Myocyte (in vitro differentiated cells): ENCODE measurements at regions not wholly inside any gene's neighbourhood (a gene's known extent, or its start where the extent isn't known, plus 50 kb on each side); places are given as distances from the start of the nearest gene placed in this dataset.

Source experiments
- DNase-seq: peaks from one replicate; pipeline ENCODE4 v3.0.0-alpha.2; 2012; ENCODE audit warnings: low read depth

DNA sequence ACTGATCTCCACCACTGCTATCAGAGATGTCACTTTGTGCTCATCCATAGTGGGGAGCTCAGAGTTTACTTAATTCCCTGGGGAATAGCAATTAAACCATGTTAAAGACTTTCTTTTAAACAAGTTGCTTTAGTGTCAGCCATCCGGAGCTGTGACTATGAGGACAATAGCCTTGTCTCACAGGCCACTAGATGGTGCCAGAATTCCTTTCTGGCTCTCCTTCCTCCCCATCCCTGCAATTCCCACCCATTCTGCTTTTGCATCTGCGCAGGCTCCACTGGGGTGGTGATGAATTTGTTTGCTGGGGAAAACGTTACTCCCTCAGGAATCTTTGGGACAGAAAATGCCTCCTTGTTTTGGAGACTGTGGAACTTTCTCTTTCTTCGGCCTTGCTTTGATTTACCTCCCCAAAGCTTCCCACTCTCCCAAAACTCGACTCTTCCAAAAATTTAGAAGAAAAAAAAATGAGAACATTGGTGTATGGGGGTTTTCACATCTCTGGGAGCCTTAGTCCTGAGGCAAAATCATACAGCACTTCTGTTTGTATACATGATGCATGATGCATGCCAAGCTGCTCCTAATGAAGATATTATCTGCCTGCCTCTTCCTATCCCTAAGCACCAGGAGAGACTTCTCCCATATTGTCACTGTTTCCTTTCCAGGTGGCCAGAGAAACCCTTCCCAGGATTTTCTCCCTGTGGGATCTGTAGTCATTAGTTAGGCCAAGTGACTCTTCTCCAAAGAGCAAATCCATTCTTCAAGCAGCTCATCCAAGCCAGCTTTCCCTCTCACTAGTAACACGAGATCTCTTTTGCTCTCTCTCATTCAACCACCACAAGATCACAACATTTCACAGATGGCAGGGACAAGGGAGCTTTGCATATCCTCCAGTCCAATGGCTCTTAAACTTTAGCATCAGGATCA, 466.1 kb downstream of the TLR4 start:
- peak; percentile 68 for DNase-seq

GRCh38 chr9:118177241-118177640, 473.0 kb downstream of the TLR4 start:
- DNase-seq, result no peak

GRCh38 chr9:118183576-118183975, 479.4 kb downstream of the TLR4 start:
- DNase-seq, result peak; percentile 3

GRCh38 chr9:118187408-118187807, 483.2 kb downstream of the TLR4 start:
- no peak for DNase-seq

DNA sequence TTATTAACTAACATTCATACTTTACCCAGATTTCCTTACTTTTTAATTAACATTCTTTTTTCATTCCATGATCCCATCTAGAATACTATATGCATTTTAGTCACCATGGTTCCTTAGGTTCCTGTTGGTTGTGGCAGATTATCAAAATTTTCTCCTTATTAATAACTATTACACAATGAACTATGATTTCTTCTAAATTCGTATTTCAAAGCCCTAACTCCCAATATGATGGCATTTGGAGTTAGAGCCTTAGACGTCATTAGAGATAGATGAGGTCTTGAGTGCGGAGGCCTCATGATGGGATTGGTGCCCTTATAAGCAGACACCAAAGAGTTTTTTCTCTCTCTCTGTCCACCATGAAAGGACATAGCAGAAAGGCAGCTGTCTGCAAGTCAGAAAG, 485.4 kb downstream of the TLR4 start:
- DNase-seq, result no peak

- no peak for DNase-seq
Measured at GRCh38 chr9:118192807-118193206, 488.6 kb downstream of the TLR4 start.

DNA sequence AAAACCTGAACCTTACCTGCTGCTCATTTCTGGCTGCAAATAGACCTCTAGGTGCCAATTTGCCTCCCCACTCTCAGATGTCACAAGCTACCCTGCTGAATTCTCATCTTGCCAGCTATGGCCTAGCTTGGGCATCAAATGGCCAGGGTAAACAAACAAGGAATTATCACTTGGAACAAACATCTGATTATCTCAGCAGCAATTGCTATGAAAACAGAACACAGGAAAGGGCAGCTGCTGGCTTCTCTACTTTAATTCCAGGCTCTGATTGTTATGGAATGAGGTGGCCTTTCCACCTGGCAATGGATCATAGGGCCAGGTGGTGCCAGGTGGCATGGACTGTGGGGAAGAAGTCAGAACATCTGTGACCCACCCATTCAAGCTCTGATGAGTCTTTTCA, 505.1 kb downstream of the TLR4 start:
- no peak for DNase-seq

DNA sequence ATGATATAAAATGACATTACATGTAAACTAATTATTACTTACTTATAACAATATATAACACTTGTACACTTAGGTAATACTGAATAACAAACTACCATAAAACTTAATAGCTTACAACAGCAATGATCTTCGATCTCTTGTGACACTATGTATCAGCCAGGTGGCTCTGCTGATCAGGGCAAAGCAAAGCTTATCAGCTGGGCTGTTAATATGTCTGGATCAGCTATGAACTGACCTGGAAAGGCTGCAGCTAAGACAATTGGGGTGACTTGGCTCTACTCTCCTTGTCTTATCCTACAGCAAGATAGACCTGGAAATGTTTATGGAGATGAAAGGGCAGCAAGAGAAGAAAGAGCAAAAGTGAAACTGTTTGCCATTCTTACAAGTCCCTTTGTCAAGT, 511.3 kb downstream of the TLR4 start:
- DNase-seq, result no peak

GRCh38 chr9:118222375-118222774, 518.2 kb downstream of the TLR4 start:
- peak; percentile 66 for DNase-seq

DNA sequence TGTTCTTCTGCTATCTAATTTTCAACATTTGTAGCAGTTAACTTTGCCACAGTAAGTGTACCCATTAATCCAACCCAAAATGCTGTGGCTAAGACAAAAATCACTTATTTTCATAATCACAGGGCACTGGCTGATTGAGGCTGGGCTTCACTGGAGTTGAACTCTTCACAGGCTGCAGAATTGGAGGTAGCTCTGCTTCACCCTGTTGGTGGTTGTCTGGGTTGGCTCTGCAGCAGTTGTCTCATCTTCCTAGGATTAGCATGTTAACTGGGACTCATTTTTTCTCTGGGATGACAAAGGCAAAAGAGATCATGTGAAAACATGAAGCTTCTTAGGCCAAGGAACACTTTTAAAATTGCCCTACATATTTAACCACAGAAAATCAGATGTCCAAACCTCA, 518.9 kb downstream of the TLR4 start:
- DNase-seq, result no peak

- peak; percentile 68 for DNase-seq
Measured at GRCh38 chr9:118230329-118230728, 526.1 kb downstream of the TLR4 start.

DNA sequence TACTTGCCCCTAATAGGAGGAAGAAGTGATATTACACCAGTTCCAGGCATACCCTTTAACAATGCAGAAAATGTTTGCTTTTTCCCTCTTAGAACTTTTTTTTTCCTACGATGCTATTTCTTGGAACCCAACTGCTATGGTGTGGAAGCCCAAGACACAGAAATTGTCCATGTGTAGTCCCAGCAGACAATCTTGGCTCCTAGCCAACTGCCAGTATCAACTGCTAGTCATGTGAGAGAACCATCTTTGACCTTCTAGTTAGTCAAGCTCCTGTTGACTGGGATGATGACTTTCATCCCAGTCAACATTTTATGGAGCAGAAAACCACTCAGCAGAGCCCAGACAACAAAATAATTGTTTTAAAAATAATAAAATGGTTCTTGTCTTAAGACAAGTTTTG, 532.4 kb downstream of the TLR4 start:
- DNase-seq, result no peak

GRCh38 chr9:118238139-118238538, 533.9 kb downstream of the TLR4 start:
- DNase-seq, result no peak

DNA sequence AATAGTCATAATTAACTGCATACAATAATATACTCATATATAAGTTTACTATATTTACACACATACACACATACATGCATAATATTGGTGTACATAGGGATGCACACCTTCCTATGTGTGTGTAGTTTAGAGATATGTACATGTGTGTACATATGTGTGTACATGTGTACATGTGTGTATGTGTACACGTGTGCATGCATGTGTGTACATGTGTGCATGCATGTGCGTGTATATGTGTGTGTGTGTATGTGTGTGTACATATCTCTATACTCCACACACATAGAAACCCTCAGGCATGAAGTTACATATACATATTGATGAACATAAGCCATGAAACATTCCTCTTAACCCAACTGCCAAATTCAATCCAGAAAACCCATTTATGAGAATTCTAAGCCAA, 547.8 kb downstream of the TLR4 start:
- DNase-seq, result no peak

GRCh38 chr9:118262191-118262590, 558.0 kb downstream of the TLR4 start:
- DNase-seq, result no peak

DNA sequence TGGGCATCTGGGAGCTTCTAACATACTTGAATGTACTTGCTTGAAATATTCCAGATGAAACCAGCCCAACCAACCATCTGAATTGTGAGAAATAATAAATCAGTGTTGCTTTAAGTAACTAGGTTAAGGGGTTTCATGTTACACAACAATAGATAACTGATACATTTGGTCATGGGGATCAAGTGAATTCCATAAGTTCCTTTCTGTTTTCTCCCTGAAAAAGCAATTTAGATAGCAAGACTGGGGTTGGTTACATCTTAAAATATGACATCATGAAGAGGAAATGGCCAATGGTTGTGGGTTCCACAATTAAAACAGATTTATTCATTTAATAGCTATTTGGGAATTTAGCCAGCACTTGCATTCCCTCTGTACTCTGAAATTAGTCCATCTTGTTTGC, 559.7 kb downstream of the TLR4 start:
- DNase-seq, result no peak

GRCh38 chr9:118268046-118268445, 563.8 kb downstream of the TLR4 start:
- DNase-seq, result no peak

DNA sequence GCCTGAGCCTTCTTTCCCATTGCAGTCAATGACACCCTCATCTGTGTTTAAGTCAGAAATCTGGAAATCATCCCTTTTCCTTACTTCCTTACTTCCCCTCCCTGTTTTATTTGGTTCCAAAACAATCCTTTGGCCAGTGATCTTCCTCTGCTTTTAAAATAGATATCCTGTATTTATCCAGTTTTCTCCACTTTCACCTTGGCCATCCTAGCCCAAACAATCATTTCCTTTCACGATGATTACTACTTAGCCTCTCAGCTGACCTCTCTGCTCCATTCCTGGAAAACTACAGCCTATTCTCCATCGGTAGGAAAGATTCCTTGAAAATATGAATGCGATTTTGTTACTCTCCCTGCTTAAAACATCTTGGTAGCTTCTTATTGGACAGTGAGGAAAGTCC, 565.4 kb downstream of the TLR4 start:
- no peak for DNase-seq

- DNase-seq, result peak; percentile 41
Measured at GRCh38 chr9:118271331-118271730, 567.1 kb downstream of the TLR4 start.

- DNase-seq, result no peak
Measured at GRCh38 chr9:118271936-118272335, 567.7 kb downstream of the TLR4 start.

GRCh38 chr9:118273048-118273447, 568.8 kb downstream of the TLR4 start:
- no peak for DNase-seq

GRCh38 chr9:118276784-118277183, 572.6 kb downstream of the TLR4 start:
- DNase-seq, result no peak

DNA sequence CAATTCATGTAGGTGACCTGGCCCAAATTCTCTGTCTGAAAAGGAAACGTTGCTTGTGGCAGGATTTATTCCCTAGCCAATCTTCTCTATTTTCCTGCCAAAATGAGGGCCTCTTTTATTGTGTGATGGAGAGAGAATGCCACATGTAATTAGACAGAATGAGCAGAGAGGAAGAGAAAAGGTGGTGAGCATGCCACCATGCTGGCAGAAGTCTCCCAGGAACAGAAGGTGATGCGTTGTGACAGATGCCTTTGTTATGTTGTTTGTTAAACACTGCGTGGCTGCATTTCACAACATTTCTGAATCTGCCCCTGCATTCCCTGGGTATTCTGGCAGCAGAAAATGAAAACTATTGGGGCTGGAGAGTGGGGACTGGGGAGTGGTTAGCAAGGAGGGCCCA, 577.6 kb downstream of the TLR4 start:
- DNase-seq, result no peak
